SK-N-SH (cell line): ENCODE measurements at regions not wholly inside any gene's neighbourhood (a gene's known extent, or its start where the extent isn't known, plus 50 kb on each side); places are given as distances from the start of the nearest gene placed in this dataset.

Experiments
- CHD2 ChIP-seq: fragments of 150-350 bp; IDR thresholded peaks from 2 replicates; pipeline ENCODE4 v1.6.1; 2018; ENCODE audit warnings: low read length; ENCODE audit not compliant: partially characterized antibody
- CTCF ChIP-seq: fragments of 200-600 bp; sonication (generic); IDR thresholded peaks from 2 replicates; pipeline ENCODE4 v1.6.1; 2017; ENCODE audit warnings: antibody characterized with exemption, mild to moderate bottlenecking, moderate library complexity
- ELF1 ChIP-seq: IDR thresholded peaks from 2 replicates; pipeline ENCODE4 v1.4.0; 2012
- EZH2phosphoT487 ChIP-seq: fragments of 200-600 bp; sonication (generic); IDR thresholded peaks from 2 replicates; pipeline ENCODE4 v1.6.1; 2017; ENCODE audit warnings: low read depth, mixed run types, mild to moderate bottlenecking, antibody characterized with exemption, moderate library complexity, borderline replicate concordance
- GABPA ChIP-seq: IDR thresholded peaks from 2 replicates; pipeline ENCODE4 v1.4.0; 2012; ENCODE audit warnings: low read depth, mild to moderate bottlenecking
- MAX ChIP-seq: IDR thresholded peaks from 2 replicates; pipeline ENCODE4 v1.4.0; 2012; ENCODE audit warnings: low read depth
- MXI1 ChIP-seq: IDR thresholded peaks from 2 replicates; pipeline ENCODE4 v1.6.1; 2012; ENCODE audit warnings: mild to moderate bottlenecking, low read depth, low read length, improper control_type of control experiment
- NRF1 ChIP-seq: IDR thresholded peaks from 2 replicates; pipeline ENCODE4 v1.6.1; 2012; ENCODE audit warnings: low read depth, mild to moderate bottlenecking, low read length
- POLR2AphosphoS5 ChIP-seq: IDR thresholded peaks from 2 replicates; pipeline ENCODE4 v1.6.1; 2012; ENCODE audit warnings: low read depth, low read length
- RCOR1 ChIP-seq: fragments of 150-350 bp; IDR thresholded peaks from 2 replicates; pipeline ENCODE4 v1.6.1; 2017; ENCODE audit warnings: antibody characterized with exemption, low read length
- RFX5 ChIP-seq: IDR thresholded peaks from 2 replicates; pipeline ENCODE4 v1.6.1; 2012; ENCODE audit warnings: mild to moderate bottlenecking, improper control_type of control experiment, low read length
- YY1 ChIP-seq: IDR thresholded peaks from 2 replicates; pipeline ENCODE4 v1.4.0; 2012; ENCODE audit warnings: low read depth, mild to moderate bottlenecking
- TF ChIP-seq, protein P1 (sequence below): IDR thresholded peaks from 2 replicates; pipeline ENCODE4 v1.6.1; 2012; ENCODE audit warnings: mild to moderate bottlenecking, low read depth, low read length, moderate library complexity
- TF ChIP-seq, protein P2 (sequence below): IDR thresholded peaks from 2 replicates; pipeline ENCODE4 v1.4.0; 2012; ENCODE audit warnings: low read depth, borderline replicate concordance

DNA sequence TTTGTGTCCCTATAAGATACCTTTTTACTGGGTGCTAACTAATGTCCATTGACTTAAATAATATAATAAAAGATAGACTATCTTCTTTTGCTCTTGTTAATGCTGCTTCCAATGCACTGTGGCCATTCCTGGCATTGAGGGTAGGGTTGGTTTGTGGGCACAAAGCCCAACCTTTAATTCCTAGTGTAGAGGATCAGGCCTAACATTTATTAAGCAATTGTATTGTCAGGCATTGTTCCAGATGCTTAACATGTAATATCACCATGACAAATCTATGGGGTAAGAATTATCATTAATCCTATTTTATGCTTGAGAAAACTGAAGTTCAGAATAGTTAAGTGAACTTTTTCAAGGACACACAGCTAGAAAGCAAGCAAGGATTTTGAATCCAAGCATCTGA lies 60.4 kb upstream of the GPBP1 start:
- TF ChIP-seq ELF1, result no peak
- no peak for TF ChIP-seq MAX
- no peak for TF ChIP-seq EZH2phosphoT487
- TF ChIP-seq, protein P1, sequence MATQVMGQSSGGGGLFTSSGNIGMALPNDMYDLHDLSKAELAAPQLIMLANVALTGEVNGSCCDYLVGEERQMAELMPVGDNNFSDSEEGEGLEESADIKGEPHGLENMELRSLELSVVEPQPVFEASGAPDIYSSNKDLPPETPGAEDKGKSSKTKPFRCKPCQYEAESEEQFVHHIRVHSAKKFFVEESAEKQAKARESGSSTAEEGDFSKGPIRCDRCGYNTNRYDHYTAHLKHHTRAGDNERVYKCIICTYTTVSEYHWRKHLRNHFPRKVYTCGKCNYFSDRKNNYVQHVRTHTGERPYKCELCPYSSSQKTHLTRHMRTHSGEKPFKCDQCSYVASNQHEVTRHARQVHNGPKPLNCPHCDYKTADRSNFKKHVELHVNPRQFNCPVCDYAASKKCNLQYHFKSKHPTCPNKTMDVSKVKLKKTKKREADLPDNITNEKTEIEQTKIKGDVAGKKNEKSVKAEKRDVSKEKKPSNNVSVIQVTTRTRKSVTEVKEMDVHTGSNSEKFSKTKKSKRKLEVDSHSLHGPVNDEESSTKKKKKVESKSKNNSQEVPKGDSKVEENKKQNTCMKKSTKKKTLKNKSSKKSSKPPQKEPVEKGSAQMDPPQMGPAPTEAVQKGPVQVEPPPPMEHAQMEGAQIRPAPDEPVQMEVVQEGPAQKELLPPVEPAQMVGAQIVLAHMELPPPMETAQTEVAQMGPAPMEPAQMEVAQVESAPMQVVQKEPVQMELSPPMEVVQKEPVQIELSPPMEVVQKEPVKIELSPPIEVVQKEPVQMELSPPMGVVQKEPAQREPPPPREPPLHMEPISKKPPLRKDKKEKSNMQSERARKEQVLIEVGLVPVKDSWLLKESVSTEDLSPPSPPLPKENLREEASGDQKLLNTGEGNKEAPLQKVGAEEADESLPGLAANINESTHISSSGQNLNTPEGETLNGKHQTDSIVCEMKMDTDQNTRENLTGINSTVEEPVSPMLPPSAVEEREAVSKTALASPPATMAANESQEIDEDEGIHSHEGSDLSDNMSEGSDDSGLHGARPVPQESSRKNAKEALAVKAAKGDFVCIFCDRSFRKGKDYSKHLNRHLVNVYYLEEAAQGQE, result no peak
- no peak for TF ChIP-seq CTCF
- no peak for TF ChIP-seq MXI1
- TF ChIP-seq RFX5, result no peak
- no peak for TF ChIP-seq RCOR1
- no peak for TF ChIP-seq YY1
- TF ChIP-seq GABPA, result no peak
- TF ChIP-seq POLR2AphosphoS5, result no peak
- TF ChIP-seq CHD2, result no peak
- no peak for TF ChIP-seq NRF1
- TF ChIP-seq, protein P2, sequence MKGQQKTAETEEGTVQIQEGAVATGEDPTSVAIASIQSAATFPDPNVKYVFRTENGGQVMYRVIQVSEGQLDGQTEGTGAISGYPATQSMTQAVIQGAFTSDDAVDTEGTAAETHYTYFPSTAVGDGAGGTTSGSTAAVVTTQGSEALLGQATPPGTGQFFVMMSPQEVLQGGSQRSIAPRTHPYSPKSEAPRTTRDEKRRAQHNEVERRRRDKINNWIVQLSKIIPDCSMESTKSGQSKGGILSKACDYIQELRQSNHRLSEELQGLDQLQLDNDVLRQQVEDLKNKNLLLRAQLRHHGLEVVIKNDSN, result no peak
